DMS79 (cell line): ENCODE measurements at regions not wholly inside any gene's neighbourhood (a gene's known extent, or its start where the extent isn't known, plus 50 kb on each side); places are given as distances from the start of the nearest gene placed in this dataset.
"Not testable (repeated sequence)": the region's sequence is repeated elsewhere in the genome, so short reads cannot be mapped to it uniquely, and the experiment has no call there.

Experiments used
- DNase-seq: peaks from one replicate; lab custom pipeline; 2025; lab: John Stamatoyannopoulos, UW

GRCh38 chr11:112539281-112539555 is 278.6 kb upstream of the PLET1 start:
- DNase-seq, result not testable (repeated sequence)

- DNase-seq, result no peak
Measured at GRCh38 chr11:112539741-112540140, 279.1 kb upstream of the PLET1 start.

- no peak for DNase-seq
Measured at GRCh38 chr11:112540261-112540660, 279.6 kb upstream of the PLET1 start.

- DNase-seq, result no peak
Measured at GRCh38 chr11:112541140-112542046, 280.7 kb upstream of the PLET1 start.

- DNase-seq, result no peak
Measured at GRCh38 chr11:112542479-112542878, 281.8 kb upstream of the PLET1 start.

GRCh38 chr11:112543390-112543789 is 282.7 kb upstream of the PLET1 start:
- DNase-seq, result no peak

GRCh38 chr11:112548641-112549040 is 288.0 kb upstream of the PLET1 start:
- DNase-seq, result no peak

- DNase-seq, result no peak
Measured at GRCh38 chr11:112553205-112553731, 292.6 kb upstream of the PLET1 start.

- DNase-seq, result no peak
Measured at GRCh38 chr11:112554586-112554985, 293.9 kb upstream of the PLET1 start.

GRCh38 chr11:112555491-112556364 is 295.1 kb upstream of the PLET1 start:
- DNase-seq, result no peak

GRCh38 chr11:112558691-112559090 is 298.0 kb upstream of the PLET1 start:
- DNase-seq, result no peak

GRCh38 chr11:112563808-112564207 is 303.1 kb upstream of the PLET1 start:
- no peak for DNase-seq

GRCh38 chr11:112564228-112564955 is 303.7 kb upstream of the PLET1 start:
- no peak for DNase-seq

- DNase-seq, result no peak
Measured at GRCh38 chr11:112565551-112565950, 304.9 kb upstream of the PLET1 start.

- no peak for DNase-seq
Measured at GRCh38 chr11:112566124-112566523, 305.5 kb upstream of the PLET1 start.

- no peak for DNase-seq
Measured at GRCh38 chr11:112570333-112570732, 309.7 kb upstream of the PLET1 start.

GRCh38 chr11:112579282-112579681 is 318.6 kb upstream of the PLET1 start:
- no peak for DNase-seq

GRCh38 chr11:112580864-112581263 is 320.2 kb upstream of the PLET1 start:
- DNase-seq, result no peak

- DNase-seq, result no peak
Measured at GRCh38 chr11:112581747-112582146, 321.1 kb upstream of the PLET1 start.

GRCh38 chr11:112582366-112582765 is 321.7 kb upstream of the PLET1 start:
- no peak for DNase-seq

GRCh38 chr11:112583261-112583893 is 322.7 kb upstream of the PLET1 start:
- no peak for DNase-seq

GRCh38 chr11:112584672-112585071 is 324.0 kb upstream of the PLET1 start:
- no peak for DNase-seq
